H1 (cell line): ENCODE measurements at regions not wholly inside any gene's neighbourhood (a gene's known extent, or its start where the extent isn't known, plus 50 kb on each side); places are given as distances from the start of the nearest gene placed in this dataset.

ENCODE experiments used
- CTCF ChIA-PET: fragments of 300-600 bp; sonication (Branson Sonifier 250); formaldehyde crosslinking; loops from one replicate; lab custom pipeline; 2021; ENCODE audit not compliant: partially characterized antibody; lab: Charles Lee
- POLR2A ChIA-PET: fragments of 300-600 bp; sonication (Branson Sonifier 250); formaldehyde crosslinking; loops from one replicate; lab custom pipeline; 2021; ENCODE audit warnings: inconsistent platforms; ENCODE audit not compliant: partially characterized antibody; lab: Charles Lee
- DNase-seq, 2 experiments: peaks; one replicate each; pipeline versions ENCODE4 v3.0.0 to v3.0.0-alpha.2; 2010 to 2022; ENCODE audit warnings: low spot score in 2 of 2, low read depth in 1 of 2, mixed read lengths in 1 of 2
- FAIRE-seq: peaks from 2 replicates; lab custom pipeline; 2011; peaks lifted over from hg19 to GRCh38; lab: Jason Lieb, UNC
- H2AFZ ChIP-seq: 2 replicates; pipeline ENCODE4 v1.8.1; 2012; ENCODE audit warnings: low read length, inconsistent platforms
- H2AK5ac ChIP-seq: 2 replicates; pipeline ENCODE4 v1.6.1; 2013; ENCODE audit warnings: low read depth, low read length
- H2BK120ac ChIP-seq: replicated peaks from 2 replicates; pipeline ENCODE3; 2013; ENCODE audit warnings: low read depth, low read length, inconsistent platforms
- H2BK12ac ChIP-seq: 2 replicates; pipeline ENCODE4 v1.6.1; 2013; ENCODE audit warnings: low read depth, low read length
- H2BK15ac ChIP-seq: 2 replicates; pipeline ENCODE4 v1.6.1; 2013; ENCODE audit warnings: low read length
- H2BK20ac ChIP-seq: 2 replicates; pipeline ENCODE4 v1.6.1; 2013; ENCODE audit warnings: low read length
- H2BK5ac ChIP-seq: 2 replicates; pipeline ENCODE4 v1.6.1; 2013; ENCODE audit warnings: low read depth, low read length
- H3K14ac ChIP-seq: 2 replicates; pipeline ENCODE4 v1.6.1; 2013; ENCODE audit warnings: inconsistent platforms; ENCODE audit not compliant: insufficient read length
- H3K18ac ChIP-seq: 2 replicates; pipeline ENCODE4 v1.6.1; 2013; ENCODE audit warnings: low read length; ENCODE audit errors: extremely low read depth
- H3K23ac ChIP-seq: 2 replicates; pipeline ENCODE4 v1.6.1; 2013; ENCODE audit warnings: inconsistent platforms; ENCODE audit not compliant: insufficient read length
- H3K23me2 ChIP-seq: 2 replicates; pipeline ENCODE4 v1.6.1; 2013; ENCODE audit warnings: low read depth, low read length
- H3K27ac ChIP-seq: 2 replicates; pipeline ENCODE4 v1.6.1; 2011; ENCODE audit warnings: low read depth, low read length, inconsistent platforms
- H3K27me3 ChIP-seq, 4 experiments: replicated peaks in 1 of 4; 1 replicate in 1 of 4; 2 replicates in 3 of 4; pipeline versions ENCODE4 v1.6.1 to v1.8.1; 2011 to 2013; ENCODE audit warnings: low read length in 3 of 4, mild to moderate bottlenecking in 3 of 4, inconsistent platforms in 2 of 4, mixed read lengths in 2 of 4, moderate library complexity in 1 of 4; ENCODE audit not compliant: control insufficient read depth in 3 of 4, insufficient read depth in 3 of 4; ENCODE audit errors: extremely low read depth in 1 of 4
- H3K36me3 ChIP-seq, 4 experiments: 2 replicates each; pipeline versions ENCODE4 v1.6.1 to v1.8.1; 2011 to 2013; ENCODE audit warnings: mild to moderate bottlenecking in 4 of 4, low read length in 3 of 4, moderate library complexity in 2 of 4, control low read depth in 1 of 4, inconsistent platforms in 1 of 4; ENCODE audit not compliant: insufficient read depth in 4 of 4, control insufficient read depth in 2 of 4
- H3K4ac ChIP-seq: replicated peaks from 2 replicates; pipeline ENCODE3; 2013; ENCODE audit warnings: low read length, low read depth, mixed read lengths, inconsistent platforms; ENCODE audit not compliant: insufficient read length
- H3K4me1 ChIP-seq, 4 experiments: replicated peaks in 1 of 4; 1 replicate in 1 of 4; 2 replicates in 3 of 4; pipeline versions ENCODE4 v1.6.1 to v1.8.1; 2011 to 2013; ENCODE audit warnings: low read length in 3 of 4, inconsistent platforms in 2 of 4, mixed read lengths in 1 of 4; ENCODE audit not compliant: insufficient read depth in 4 of 4, control insufficient read depth in 3 of 4
- H3K4me2 ChIP-seq, 2 experiments: 2 replicates each; pipeline versions ENCODE4 v1.6.1 to v1.8.1; 2011 to 2013; ENCODE audit warnings: low read depth in 2 of 2, low read length in 2 of 2, control low read depth in 1 of 2, inconsistent platforms in 1 of 2, mild to moderate bottlenecking in 1 of 2; ENCODE audit not compliant: insufficient read depth in 1 of 2
- H3K4me3 ChIP-seq, 4 experiments: fragments of 200-600, 300-600 bp in 1 of 4; sonication (generic), shearing (Covaris generic), sonication (Bioruptor Twin) in 1 of 4; 2 replicates each; pipeline versions ENCODE4 v1.5.1 to v1.8.1; 2011 to 2016; ENCODE audit warnings: low read length in 4 of 4, low read depth in 3 of 4, control low read depth in 2 of 4, inconsistent platforms in 2 of 4, mild to moderate bottlenecking in 2 of 4, mixed read lengths in 1 of 4, moderate library complexity in 1 of 4; ENCODE audit not compliant: insufficient read depth in 2 of 4; ENCODE audit errors: extremely low read depth in 1 of 4
- H3K56ac ChIP-seq: replicated peaks from 2 replicates; pipeline ENCODE3; 2013; ENCODE audit warnings: low read depth, mild to moderate bottlenecking, mixed read lengths, low read length, inconsistent platforms; ENCODE audit not compliant: insufficient read length
- H3K79me1 ChIP-seq: 2 replicates; pipeline ENCODE4 v1.6.1; 2013; ENCODE audit warnings: low read depth, low read length, control low read depth
- H3K79me2 ChIP-seq, 2 experiments: 2 replicates each; pipeline versions ENCODE4 v1.6.1 to v1.8.1; 2012 to 2013; ENCODE audit warnings: low read length in 2 of 2, mild to moderate bottlenecking in 2 of 2, inconsistent platforms in 1 of 2; ENCODE audit not compliant: insufficient read depth in 2 of 2, control insufficient read depth in 1 of 2
- H3K9ac ChIP-seq, 4 experiments: replicated peaks in 1 of 4; 1 replicate in 1 of 4; 2 replicates in 3 of 4; pipeline versions ENCODE4 v1.6.1 to v1.8.1; 2011 to 2013; ENCODE audit warnings: low read depth in 3 of 4, low read length in 3 of 4, control low read depth in 2 of 4, mild to moderate bottlenecking in 2 of 4, moderate library complexity in 2 of 4, inconsistent platforms in 1 of 4; ENCODE audit errors: extremely low read depth in 1 of 4
- H3K9me3 ChIP-seq, 2 experiments: 2 replicates each; pipeline versions ENCODE4 v1.6.1 to v1.8.1; 2012 to 2013; ENCODE audit warnings: mild to moderate bottlenecking in 2 of 2, moderate library complexity in 2 of 2, control low read depth in 1 of 2, inconsistent platforms in 1 of 2, low read depth in 1 of 2, low read length in 1 of 2, mixed read lengths in 1 of 2; ENCODE audit not compliant: insufficient read depth in 2 of 2
- H4K20me1 ChIP-seq, 2 experiments: replicated peaks in 1 of 2; 2 replicates each; pipeline versions ENCODE3 to v1.8.1; 2011 to 2013; ENCODE audit warnings: inconsistent platforms in 2 of 2, low read length in 2 of 2, mild to moderate bottlenecking in 1 of 2; ENCODE audit not compliant: insufficient read depth in 2 of 2, control insufficient read depth in 1 of 2
- H4K5ac ChIP-seq: 2 replicates; pipeline ENCODE4 v1.6.1; 2013; ENCODE audit warnings: low read length, low read depth, mixed read lengths, inconsistent platforms; ENCODE audit not compliant: insufficient read length
- H4K8ac ChIP-seq: 2 replicates; pipeline ENCODE4 v1.8.0; 2013; ENCODE audit warnings: mild to moderate bottlenecking, moderate library complexity, low read length, inconsistent platforms; ENCODE audit not compliant: insufficient read depth; ENCODE audit errors: extremely low read depth
- H4K91ac ChIP-seq: replicated peaks from 2 replicates; pipeline ENCODE3; 2013; ENCODE audit warnings: low read length, mixed read lengths, inconsistent platforms; ENCODE audit not compliant: insufficient read length
- GTF2F1 ChIP-seq: IDR thresholded peaks from 2 replicates; pipeline ENCODE4 v1.6.1; 2012; ENCODE audit warnings: low read depth, low read length, improper control_type of control experiment, borderline replicate concordance
- JUN ChIP-seq: IDR thresholded peaks from 2 replicates; pipeline ENCODE4 v1.6.1; 2011; ENCODE audit warnings: low read depth, mild to moderate bottlenecking, improper control_type of control experiment, low read length
- KDM1A ChIP-seq: fragments of 200-600, 300-600 bp; sonication (generic); IDR thresholded peaks from 2 replicates; pipeline ENCODE4 v1.7.1; 2016; ENCODE audit warnings: mild to moderate bottlenecking, low read length, borderline replicate concordance
- KDM5A ChIP-seq: fragments of 200-600 bp; IDR thresholded peaks from 2 replicates; pipeline ENCODE4 v1.7.1; 2012; ENCODE audit warnings: mild to moderate bottlenecking, low read length, inconsistent platforms, mixed read lengths
- MAFK ChIP-seq: IDR thresholded peaks from 2 replicates; pipeline ENCODE4 v1.6.1; 2012; ENCODE audit warnings: low read depth, mild to moderate bottlenecking, improper control_type of control experiment, low read length
- RAD21 ChIP-seq, 2 experiments: IDR thresholded peaks in 1 of 2; conservative IDR thresholded peaks in 1 of 2; 2 replicates each; pipeline ENCODE4 v1.6.1; 2011; ENCODE audit warnings: low read depth in 2 of 2, low read length in 2 of 2, improper control_type of control experiment in 1 of 2, inconsistent platforms in 1 of 2, mild to moderate bottlenecking in 1 of 2, moderate library complexity in 1 of 2
- RBBP5 ChIP-seq: IDR thresholded peaks from 2 replicates; pipeline ENCODE4 v1.7.1; 2012; ENCODE audit warnings: low read depth, mild to moderate bottlenecking, inconsistent platforms, low read length, moderate library complexity, borderline replicate concordance
- RNF2 ChIP-seq: fragments of 200-900, 300-1000 bp; sonication (generic); IDR thresholded peaks from 2 replicates; pipeline ENCODE4 v1.7.1; 2016; ENCODE audit warnings: borderline replicate concordance, low read depth, mild to moderate bottlenecking, antibody characterized with exemption, low read length; ENCODE audit not compliant: poor library complexity, severe bottlenecking; ENCODE audit errors: missing control alignments
- SP4 ChIP-seq: IDR thresholded peaks from 2 replicates; pipeline ENCODE4 v1.6.1; 2012; ENCODE audit warnings: low read length, inconsistent platforms
- TAF1 ChIP-seq: IDR thresholded peaks from 2 replicates; pipeline ENCODE4 v1.6.1; 2011; ENCODE audit warnings: mild to moderate bottlenecking, low read depth, low read length
- TCF12 ChIP-seq: IDR thresholded peaks from 2 replicates; pipeline ENCODE4 v1.6.1; 2011; ENCODE audit warnings: low read depth, mild to moderate bottlenecking, low read length
- WGBS, 2 experiments: shearing (Covaris generic) in 1 of 2; methylation state at CpG; one replicate each; pipeline versions ENCODE4 v1.1.6 to v1.1.7; 2013 to 2015; ENCODE audit warnings: low lambda C conversion rate in 2 of 2, mixed read lengths in 2 of 2, inconsistent platforms in 1 of 2, low coverage in 1 of 2, missing lambda C conversion rate in 1 of 2; ENCODE audit not compliant: insufficient replicate concordance in 2 of 2, insufficient coverage in 1 of 2, insufficient read length in 1 of 2; ENCODE audit errors: extremely low coverage in 1 of 2, missing lambda C conversion rate in 1 of 2; 5-methylcytosine and 5-hydroxymethylcytosine counted together
- TF ChIP-seq, protein P1 (sequence below): IDR thresholded peaks from 2 replicates; pipeline ENCODE4 v1.6.1; 2012; ENCODE audit warnings: inconsistent platforms

DNA sequence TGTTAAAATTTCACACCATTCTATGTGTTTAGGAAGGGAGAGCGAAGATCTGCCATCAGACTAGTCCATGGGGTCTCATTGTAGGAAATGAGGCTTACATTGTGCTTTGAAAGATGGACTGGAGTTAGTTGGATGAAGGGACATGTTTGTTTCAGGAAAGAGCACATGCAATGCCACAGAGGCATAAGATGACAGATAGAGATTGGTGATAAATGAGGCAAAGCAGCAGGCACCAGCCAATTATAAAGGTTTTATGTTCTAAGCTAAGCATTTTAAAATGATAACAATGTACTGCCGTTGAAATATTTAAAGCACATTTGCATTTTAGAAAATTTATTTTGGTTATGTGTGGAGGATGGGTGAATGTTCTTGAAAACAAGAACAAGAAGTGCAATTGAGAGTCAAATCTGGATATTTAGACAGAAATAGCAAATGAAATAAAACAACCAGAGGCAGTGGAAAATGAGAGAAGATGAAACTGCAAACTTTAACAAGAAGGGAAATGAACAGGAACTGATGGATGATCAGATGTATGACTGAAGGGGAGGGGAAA is 957.2 kb downstream of the FSTL5 start:
- no peak overlapping the region for H4K5ac ChIP-seq
- FAIRE-seq (no peak), DNase-seq (no peak)
- H2AK5ac ChIP-seq, result no peak overlapping the region
- POLR2A ChIA-PET, result no interaction called here
- no peak overlapping the region for H2BK120ac ChIP-seq
- H3K36me3 ChIP-seq, result no peaks in the 10 kb centered on the region
- H3K23me2 ChIP-seq, result no peaks in the 10 kb centered on the region
- H2BK12ac ChIP-seq, result no peak overlapping the region
- H3K4me2 ChIP-seq, result no peak overlapping the region
- H2AFZ ChIP-seq, result no peak overlapping the region
- H4K20me1 ChIP-seq, result no peaks in the 10 kb centered on the region
- H3K79me2 ChIP-seq, result no peaks in the 10 kb centered on the region
- H2BK15ac ChIP-seq, result no peak overlapping the region
- H3K4ac ChIP-seq, result no peak overlapping the region
- no peaks in the 10 kb centered on the region for H3K4me1 ChIP-seq
- H4K8ac ChIP-seq, result no peak overlapping the region
- no peak overlapping the region for H3K23ac ChIP-seq
- no peak overlapping the region for H3K56ac ChIP-seq
- no peak overlapping the region for H4K91ac ChIP-seq
- 94% methylated on average over 2 of the region's 2 CpGs; no CpG with 5 or more reads in 1 of the 2 experiments for WGBS, 2 experiments
- no peaks in the 10 kb centered on the region for H3K79me1 ChIP-seq
- CTCF ChIA-PET, result no interaction called here
- H3K9ac ChIP-seq, result no peak overlapping the region
- no peak overlapping the region for H3K18ac ChIP-seq
- no peaks in the 10 kb centered on the region for H3K9me3 ChIP-seq
- no peak overlapping the region for H3K4me3 ChIP-seq
- H2BK5ac ChIP-seq, result no peak overlapping the region
- no peak overlapping the region for H3K27ac ChIP-seq
- no peaks in the 10 kb centered on the region for H3K27me3 ChIP-seq
- H3K14ac ChIP-seq, result no peak overlapping the region
- no peak overlapping the region for H2BK20ac ChIP-seq
- TF ChIP-seq GTF2F1 (no peak), RAD21 (IDR thresholded peaks at IDR 0.05 in 1 of 2, conservative IDR thresholded peaks at IDR 0.05 in 1 of 2; ENCODE audit: low read depth in 2 of 2, low read length in 2 of 2) (no peak), JUN (no peak), SP4 (no peak), TAF1 (no peak), RBBP5 (no peak), MAFK (no peak), KDM5A (no peak), KDM1A (no peak), RNF2 (no peak), TCF12 (no peak)
- TF ChIP-seq, protein P1, sequence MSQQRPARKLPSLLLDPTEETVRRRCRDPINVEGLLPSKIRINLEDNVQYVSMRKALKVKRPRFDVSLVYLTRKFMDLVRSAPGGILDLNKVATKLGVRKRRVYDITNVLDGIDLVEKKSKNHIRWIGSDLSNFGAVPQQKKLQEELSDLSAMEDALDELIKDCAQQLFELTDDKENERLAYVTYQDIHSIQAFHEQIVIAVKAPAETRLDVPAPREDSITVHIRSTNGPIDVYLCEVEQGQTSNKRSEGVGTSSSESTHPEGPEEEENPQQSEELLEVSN, result no peak
